Caco-2 (cell line): ENCODE measurements at regions not wholly inside any gene's neighbourhood (a gene's known extent, or its start where the extent isn't known, plus 50 kb on each side); places are given as distances from the start of the nearest gene placed in this dataset.

Experiments used
- BruUV-seq: library from RNA; stranded (reverse); fragments of 400-500 nt; replicated peaks from 2 replicates; lab custom pipeline; 2021; lab: Mats Ljungman, UMichigan
- CTCF ChIA-PET: fragments of 300-600 bp; sonication (Branson Sonifier 250); formaldehyde crosslinking; loops from one replicate; lab custom pipeline; 2022; ENCODE audit warnings: antibody characterized with exemption; lab: Charles Lee
- POLR2A ChIA-PET: fragments of 300-600 bp; sonication (Branson Sonifier 250); formaldehyde crosslinking; loops from one replicate; lab custom pipeline; 2022; ENCODE audit warnings: antibody characterized with exemption; lab: Charles Lee
- DNase-seq, 2 experiments: peaks; one replicate each; pipeline versions ENCODE4 v3.0.0 to v3.0.0-alpha.2; 2020 to 2022
- H3K27me3 ChIP-seq: replicated peaks from 2 replicates; pipeline ENCODE4 v1.6.0; 2011; ENCODE audit warnings: low read length; ENCODE audit not compliant: control insufficient read depth, insufficient read depth
- H3K36me3 ChIP-seq: 2 replicates; pipeline ENCODE4 v1.5.1; 2011; ENCODE audit warnings: low read length; ENCODE audit not compliant: control insufficient read depth, insufficient read depth
- H3K4me1 ChIP-seq: fragments of 250-450 bp; sonication (Bioruptor Pico); 2 replicates; pipeline ENCODE4 v1.5.1; 2020; ENCODE audit warnings: mild to moderate bottlenecking
- H3K4me3 ChIP-seq: 2 replicates; pipeline ENCODE4 v1.5.1; 2011; ENCODE audit warnings: low read depth, mild to moderate bottlenecking, control low read depth, low read length
- H3K9me3 ChIP-seq: fragments of 250-450 bp; sonication (Bioruptor Pico); 2 replicates; pipeline ENCODE4 v1.5.1; 2020; ENCODE audit warnings: mild to moderate bottlenecking, moderate library complexity
- H3K27ac Mint-ChIP-seq: one replicate; pipeline ENCODE4 v1.8.0; 2022; ENCODE audit warnings: mixed read lengths; ENCODE audit not compliant: unreplicated experiment
- H3K27me3 Mint-ChIP-seq: one replicate; pipeline ENCODE4 v1.8.0; 2022; ENCODE audit warnings: mixed read lengths; ENCODE audit not compliant: insufficient read depth, unreplicated experiment
- H3K36me3 Mint-ChIP-seq: one replicate; pipeline ENCODE4 v1.8.0; 2022; ENCODE audit warnings: mild to moderate bottlenecking, mixed read lengths; ENCODE audit not compliant: insufficient read depth, unreplicated experiment
- H3K4me1 Mint-ChIP-seq: one replicate; pipeline ENCODE4 v1.8.0; 2022; ENCODE audit warnings: low read depth, mixed read lengths; ENCODE audit not compliant: unreplicated experiment
- H3K4me3 Mint-ChIP-seq: one replicate; pipeline ENCODE4 v1.8.0; 2022; ENCODE audit warnings: mild to moderate bottlenecking, moderate library complexity, mixed read lengths; ENCODE audit not compliant: unreplicated experiment
- H3K9me3 Mint-ChIP-seq: one replicate; pipeline ENCODE4 v1.8.0; 2022; ENCODE audit warnings: mixed read lengths; ENCODE audit not compliant: unreplicated experiment
- CTCF ChIP-seq, 2 experiments: fragments of 200-600 bp in 1 of 2; IDR thresholded peaks; 1 replicate in 1 of 2; 2 replicates in 1 of 2; pipeline versions ENCODE4 v1.5.1 to v1.8.0; 2011 to 2022; ENCODE audit warnings: antibody characterized with exemption in 1 of 2, control low read depth in 1 of 2, inconsistent platforms in 1 of 2, low read depth in 1 of 2, low read length in 1 of 2, mild to moderate bottlenecking in 1 of 2, moderate library complexity in 1 of 2; ENCODE audit not compliant: insufficient read depth in 1 of 2, severe bottlenecking in 1 of 2, unreplicated experiment in 1 of 2
- intact Hi-C: fragments of 100-400 bp; cut with micrococcal nuclease; formaldehyde crosslinking; loops from one replicate; pipeline ENCODE4 v1.10.0; 2022; ENCODE audit not compliant: unreplicated experiment

- BruUV-seq, result no TSS peak
- no peak for DNase-seq
- no peak overlapping the region for H3K4me3 Mint-ChIP-seq
- H3K9me3 ChIP-seq, result no peaks in the 10 kb centered on the region
- H3K27me3 ChIP-seq, result no peaks in the 10 kb centered on the region
- no peaks in the 10 kb centered on the region for H3K36me3 ChIP-seq
- H3K36me3 Mint-ChIP-seq, result no peaks in the 10 kb centered on the region
- TF ChIP-seq CTCF (IDR thresholded peaks at IDR 0.05; ENCODE audit: insufficient read depth in 1 of 2, low read depth in 1 of 2, low read length in 1 of 2, severe bottlenecking in 1 of 2, unreplicated experiment in 1 of 2), result no peak
- ChIA-PET POLR2A (no interaction called here), CTCF (no interaction called here)
- H3K4me1 ChIP-seq, result no peaks in the 10 kb centered on the region
- intact Hi-C loops, result loop anchor here (5.0 kb wide), 1 partner anchor 571 kb away; no protein-coding TSS in a partner anchor
- H3K27me3 Mint-ChIP-seq, result no peaks in the 10 kb centered on the region
- no peaks in the 10 kb centered on the region for H3K4me1 Mint-ChIP-seq
- H3K27ac Mint-ChIP-seq, result no peak overlapping the region
- H3K9me3 Mint-ChIP-seq, result no peaks in the 10 kb centered on the region
- no peak overlapping the region for H3K4me3 ChIP-seq
These were observed 1160.3 kb upstream of the TMEM132C start for GRCh38 chr12:127106697-127107096.

GRCh38 chr12:127107744-127108143 lies 1159.2 kb upstream of the TMEM132C start:
- DNase-seq, result no peak
- no peaks in the 10 kb centered on the region for H3K36me3 ChIP-seq
- no peaks in the 10 kb centered on the region for H3K4me1 ChIP-seq
- H3K4me1 Mint-ChIP-seq, result no peaks in the 10 kb centered on the region
- no TSS peak for BruUV-seq
- H3K36me3 Mint-ChIP-seq, result no peaks in the 10 kb centered on the region
- H3K27me3 ChIP-seq, result no peaks in the 10 kb centered on the region
- no peak overlapping the region for H3K27ac Mint-ChIP-seq
- H3K4me3 ChIP-seq, result no peak overlapping the region
- H3K9me3 Mint-ChIP-seq, result no peaks in the 10 kb centered on the region
- H3K27me3 Mint-ChIP-seq, result no peaks in the 10 kb centered on the region
- H3K9me3 ChIP-seq, result no peaks in the 10 kb centered on the region
- intact Hi-C loops, result loop anchor here (1.0 to 5.0 kb wide), 5 partner anchors 181 to 570 kb away; no protein-coding TSS in a partner anchor
- ChIA-PET CTCF (interaction anchor here (0.9 to 2.2 kb wide), 3 partner anchors 59 to 274 kb away, joined by 3 to 14 read pairs (median 4); no protein-coding TSS in a partner anchor), POLR2A (no interaction called here)
- no peak for TF ChIP-seq CTCF (IDR thresholded peaks at IDR 0.05; ENCODE audit: insufficient read depth in 1 of 2, low read depth in 1 of 2, low read length in 1 of 2, severe bottlenecking in 1 of 2, unreplicated experiment in 1 of 2)
- H3K4me3 Mint-ChIP-seq, result no peak overlapping the region

GRCh38 chr12:127108360-127109215 lies 1158.4 kb upstream of the TMEM132C start:
- no peaks in the 10 kb centered on the region for H3K9me3 ChIP-seq
- H3K4me1 ChIP-seq, result no peaks in the 10 kb centered on the region
- POLR2A ChIA-PET, result no interaction called here
- peak; percentile 44 to 48 for TF ChIP-seq CTCF (IDR thresholded peaks at IDR 0.05; ENCODE audit: insufficient read depth in 1 of 2, low read depth in 1 of 2, low read length in 1 of 2, severe bottlenecking in 1 of 2, unreplicated experiment in 1 of 2)
- Mint-ChIP-seq H3K27me3 (no peaks in the 10 kb centered on the region), H3K27ac (no peak overlapping the region), H3K4me3 (no peak overlapping the region), H3K4me1 (no peaks in the 10 kb centered on the region), H3K36me3 (no peaks in the 10 kb centered on the region), H3K9me3 (no peaks in the 10 kb centered on the region)
- no peak overlapping the region for H3K4me3 ChIP-seq
- CTCF ChIA-PET, result interaction anchor here (0.6 to 2.2 kb wide), 9 partner anchors 25 to 569 kb away, joined by 3 to 14 read pairs (median 4); no protein-coding TSS in a partner anchor
- H3K36me3 ChIP-seq, result no peaks in the 10 kb centered on the region
- no peaks in the 10 kb centered on the region for H3K27me3 ChIP-seq
- BruUV-seq, result no TSS peak
- intact Hi-C loops, result loop anchor here (1.0 to 5.0 kb wide), 5 partner anchors 182 to 569 kb away; no protein-coding TSS in a partner anchor
- peak; percentile 56 to 65 for DNase-seq
